HCT116 (cell line): ENCODE measurements at regions not wholly inside any gene's neighbourhood (a gene's known extent, or its start where the extent isn't known, plus 50 kb on each side); places are given as distances from the start of the nearest gene placed in this dataset.

ENCODE experiments used
- ATAC-seq: fragments of 200-7000 bp; cut with Tn5 transposase; 2 replicates; pipeline ENCODE4 v1.9.1; 2020; ENCODE audit warnings: mild to moderate bottlenecking, moderate library complexity
- BruUV-seq: library from RNA; stranded (reverse); fragments of 400-500 nt; replicated peaks from 2 replicates; lab custom pipeline; 2021; lab: Mats Ljungman, UMichigan
- CTCF ChIA-PET: fragments of 300-600 bp; sonication (Branson Sonifier 250); formaldehyde crosslinking; loops from one replicate; lab custom pipeline; 2021; ENCODE audit warnings: antibody characterized with exemption; lab: Charles Lee
- POLR2A ChIA-PET: fragments of 300-600, 350-600 bp; sonication (Branson Sonifier 250); formaldehyde crosslinking; loops from one replicate; lab custom pipeline; 2021; ENCODE audit warnings: antibody characterized with exemption; lab: Charles Lee
- RAD21 ChIA-PET, 2 experiments: fragments of 300-600 bp; sonication (Branson Sonifier 250); formaldehyde crosslinking; loops; one replicate each; lab custom pipeline; 2023; ENCODE audit warnings: low total read pairs in 2 of 2; ENCODE audit not compliant: uncharacterized antibody in 2 of 2, unreplicated experiment in 2 of 2, low non-redundant PET in 1 of 2; lab: Charles Lee
- DNase-seq: peaks from one replicate; pipeline ENCODE4 v3.0.0-alpha.2; 2010; ENCODE audit warnings: low read depth, low spot score
- H2AFZ ChIP-seq: fragments of 200-600 bp; shearing (Covaris generic), sonication (generic); 2 replicates; pipeline ENCODE4 v1.6.1; 2017; ENCODE audit warnings: low read depth, mixed run types, mixed read lengths, antibody characterized with exemption, low read length; ENCODE audit not compliant: poor library complexity, severe bottlenecking
- H3K27ac ChIP-seq: 2 replicates; pipeline ENCODE4 v1.5.1; 2012; ENCODE audit warnings: low read depth, low read length
- H3K27me3 ChIP-seq: fragments of 200-600 bp; sonication (generic); 2 replicates; pipeline ENCODE4 v1.6.1; 2016; ENCODE audit warnings: mixed run types, low read length, mixed read lengths; ENCODE audit not compliant: insufficient read depth
- H3K36me3 ChIP-seq, 2 experiments: fragments of 200-500 bp in 1 of 2; fragments of 200-600 bp in 1 of 2; sonication (Bioruptor generic) in 1 of 2; sonication (generic) in 1 of 2; 2 replicates each; pipeline versions ENCODE4 v1.5.1 to v1.6.1; 2014 to 2016; ENCODE audit warnings: low read length in 2 of 2, inconsistent platforms in 1 of 2, mixed read lengths in 1 of 2, mixed run types in 1 of 2; ENCODE audit not compliant: insufficient read depth in 2 of 2, control insufficient read depth in 1 of 2
- H3K4me1 ChIP-seq, 2 experiments: fragments of 200-600 bp in 1 of 2; sonication (generic) in 1 of 2; 2 replicates each; pipeline versions ENCODE4 v1.5.1 to v1.6.1; 2012 to 2017; ENCODE audit warnings: low read length in 2 of 2, inconsistent platforms in 1 of 2, mild to moderate bottlenecking in 1 of 2, mixed read lengths in 1 of 2, mixed run types in 1 of 2, moderate library complexity in 1 of 2; ENCODE audit not compliant: insufficient read depth in 2 of 2, control insufficient read depth in 1 of 2
- H3K4me2 ChIP-seq: fragments of 200-600 bp; sonication (generic); 2 replicates; pipeline ENCODE4 v1.6.1; 2017; ENCODE audit warnings: mixed run types, low read length, mixed read lengths
- H3K4me3 ChIP-seq, 2 experiments: fragments of 200-600 bp in 1 of 2; sonication (generic) in 1 of 2; replicated peaks in 1 of 2; 2 replicates each; pipeline ENCODE4 v1.5.1; 2011 to 2016; ENCODE audit warnings: low read length in 2 of 2, control low read depth in 1 of 2, low read depth in 1 of 2, mild to moderate bottlenecking in 1 of 2, mixed read lengths in 1 of 2, mixed run types in 1 of 2
- H3K79me2 ChIP-seq: fragments of 200-600 bp; sonication (generic); 2 replicates; pipeline ENCODE4 v1.6.1; 2017; ENCODE audit warnings: mild to moderate bottlenecking, mixed run types, low read length, moderate library complexity, mixed read lengths; ENCODE audit not compliant: insufficient read depth
- H3K9ac ChIP-seq: fragments of 200-600 bp; sonication (generic); 2 replicates; pipeline ENCODE4 v1.6.1; 2016; ENCODE audit warnings: low read length, mixed read lengths
- H3K9me2 ChIP-seq: fragments of 200-600 bp; sonication (generic), shearing (Covaris generic); 2 replicates; pipeline ENCODE4 v1.6.1; 2017; ENCODE audit warnings: mixed run types, mild to moderate bottlenecking, moderate library complexity; ENCODE audit not compliant: insufficient read depth
- H3K9me3 ChIP-seq, 2 experiments: fragments of 200-500 bp in 1 of 2; fragments of 200-600 bp in 1 of 2; sonication (Bioruptor generic) in 1 of 2; sonication (generic) in 1 of 2; 2 replicates each; pipeline ENCODE4 v1.6.1; 2014 to 2017; ENCODE audit warnings: low read length in 2 of 2, mixed read lengths in 2 of 2, inconsistent platforms in 1 of 2, low read depth in 1 of 2, mild to moderate bottlenecking in 1 of 2, mixed run types in 1 of 2, moderate library complexity in 1 of 2; ENCODE audit not compliant: control insufficient read depth in 1 of 2, insufficient read depth in 1 of 2
- H4K20me1 ChIP-seq: fragments of 200-600 bp; sonication (generic), shearing (Covaris generic); 2 replicates; pipeline ENCODE4 v1.6.1; 2017; ENCODE audit warnings: mixed run types, mild to moderate bottlenecking, moderate library complexity; ENCODE audit not compliant: insufficient read depth
- CBX3 ChIP-seq: IDR thresholded peaks from 2 replicates; pipeline ENCODE4 v1.6.1; 2012; ENCODE audit warnings: low read depth
- CEBPB ChIP-seq: IDR thresholded peaks from 2 replicates; pipeline ENCODE4 v1.6.1; 2012; ENCODE audit warnings: low read depth
- EGR1 ChIP-seq: IDR thresholded peaks from 2 replicates; pipeline ENCODE4 v1.6.1; 2012; ENCODE audit warnings: low read depth
- JUND ChIP-seq: IDR thresholded peaks from 2 replicates; pipeline ENCODE4 v1.6.1; 2012
- MAX ChIP-seq: IDR thresholded peaks from 2 replicates; pipeline ENCODE4 v1.6.1; 2012
- POLR2AphosphoS5 ChIP-seq: IDR thresholded peaks from 2 replicates; pipeline ENCODE4 v1.6.1; 2011; ENCODE audit warnings: mild to moderate bottlenecking, low read depth, low read length, moderate library complexity
- RAD21 ChIP-seq: IDR thresholded peaks from 2 replicates; pipeline ENCODE4 v1.6.1; 2012; ENCODE audit warnings: low read depth, mild to moderate bottlenecking
- REST ChIP-seq: IDR thresholded peaks from 2 replicates; pipeline ENCODE4 v1.6.1; 2012; ENCODE audit warnings: low read depth
- SP1 ChIP-seq: IDR thresholded peaks from 2 replicates; pipeline ENCODE4 v1.6.1; 2012; ENCODE audit warnings: low read depth
- TCF7L2 ChIP-seq: IDR thresholded peaks from 2 replicates; pipeline ENCODE4 v1.7.0; 2011; ENCODE audit warnings: borderline replicate concordance, inconsistent platforms; ENCODE audit not compliant: insufficient read depth, insufficient read length; ENCODE audit errors: extremely low read depth
- ZBTB33 ChIP-seq: IDR thresholded peaks from 2 replicates; pipeline ENCODE4 v1.6.1; 2011; ENCODE audit warnings: mild to moderate bottlenecking, low read length, moderate library complexity; ENCODE audit not compliant: insufficient replicate concordance; ENCODE audit errors: extremely low read depth
- intact Hi-C: fragments of 100-400 bp; cut with micrococcal nuclease; formaldehyde crosslinking; loops from 2 replicates; pipeline ENCODE4 v1.10.0; 2022

- Histone ChIP-seq H3K36me3 (no peaks in the 10 kb centered on the region), H2AFZ (no peak overlapping the region), H3K4me3 (no peak overlapping the region), H4K20me1 (no peaks in the 10 kb centered on the region), H3K4me1 (no peaks in the 10 kb centered on the region), H3K9me2 (no peaks in the 10 kb centered on the region), H3K4me2 (no peak overlapping the region), H3K27ac (no peak overlapping the region), H3K79me2 (no peaks in the 10 kb centered on the region), H3K27me3 (no peaks in the 10 kb centered on the region), H3K9ac (no peak overlapping the region), H3K9me3 (no peaks in the 10 kb centered on the region)
- ChIA-PET RAD21 (no interaction called here), CTCF (no interaction called here), POLR2A (no interaction called here)
- DNase-seq (no peak), ATAC-seq (no peak)
- BruUV-seq = no TSS peak
- intact Hi-C loops = no loop called here
- TF ChIP-seq CEBPB (no peak), JUND (no peak), RAD21 (no peak), EGR1 (no peak), ZBTB33 (no peak), SP1 (no peak), MAX (no peak), POLR2AphosphoS5 (no peak), TCF7L2 (no peak), REST (no peak), CBX3 (no peak)
These were observed 100.6 kb upstream of the PLPPR4 start for GRCh38 chr1:99163671-99164070.
